Stimulated activated CD4-positive, alpha-beta T cell treated with anti-CD3 and anti-CD28 coated beads, Interleukin-1b, Interleukin-23, amount 100 ng/mL, for 48 hours (primary cell): ENCODE measurements at regions not wholly inside any gene's neighbourhood (a gene's known extent, or its start where the extent isn't known, plus 50 kb on each side); places are given as distances from the start of the nearest gene placed in this dataset.
"Not testable (repeated sequence)": the region's sequence is repeated elsewhere in the genome, so short reads cannot be mapped to it uniquely, and the experiment has no call there.

Experiments used
- DNase-seq: peaks from one replicate; pipeline ENCODE4 v3.0.0-alpha.2; 2020

GRCh38 chr5:136738829-136739228, 373.5 kb upstream of the TRPC7 start:
- no peak for DNase-seq

DNA sequence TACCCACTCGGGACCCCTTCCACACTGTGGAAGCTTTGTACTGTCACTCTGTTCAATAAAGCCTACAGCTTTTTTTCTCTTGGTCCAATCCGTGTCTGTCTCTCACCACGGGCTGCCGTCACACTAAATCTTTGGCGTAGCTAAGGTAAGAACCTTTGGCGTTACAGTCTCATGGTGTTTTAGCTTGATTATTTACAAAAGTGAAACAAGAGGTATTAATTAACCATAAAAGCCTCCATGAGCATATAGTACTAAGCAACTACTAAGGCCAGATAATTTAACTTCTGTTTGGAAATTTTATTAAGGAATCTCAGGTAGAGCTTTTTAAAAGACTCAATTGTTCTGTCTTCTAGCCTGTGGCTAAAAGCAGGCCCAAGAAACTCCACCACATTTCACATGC, 370.7 kb upstream of the TRPC7 start:
- no peak for DNase-seq

DNA sequence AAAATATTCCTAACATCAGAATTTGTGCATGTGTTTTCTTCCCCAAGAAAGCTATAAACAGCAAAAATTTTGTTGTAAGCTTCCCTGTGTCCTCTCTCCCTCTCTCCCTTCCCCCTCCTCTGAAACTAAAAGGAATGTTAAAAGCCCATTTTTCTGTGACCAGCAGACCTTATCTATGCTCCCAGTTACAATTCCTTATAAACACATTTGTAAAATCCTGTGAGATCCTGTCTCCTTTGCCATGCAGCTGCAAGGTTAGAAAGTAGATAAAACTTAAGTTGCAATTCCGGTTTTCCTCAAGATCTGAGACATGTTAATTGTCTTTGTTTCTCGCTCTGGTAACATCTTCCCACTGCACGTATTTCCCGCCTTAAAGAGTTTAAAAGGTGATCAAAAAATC, 370.3 kb upstream of the TRPC7 start:
- not testable (repeated sequence) for DNase-seq

DNA sequence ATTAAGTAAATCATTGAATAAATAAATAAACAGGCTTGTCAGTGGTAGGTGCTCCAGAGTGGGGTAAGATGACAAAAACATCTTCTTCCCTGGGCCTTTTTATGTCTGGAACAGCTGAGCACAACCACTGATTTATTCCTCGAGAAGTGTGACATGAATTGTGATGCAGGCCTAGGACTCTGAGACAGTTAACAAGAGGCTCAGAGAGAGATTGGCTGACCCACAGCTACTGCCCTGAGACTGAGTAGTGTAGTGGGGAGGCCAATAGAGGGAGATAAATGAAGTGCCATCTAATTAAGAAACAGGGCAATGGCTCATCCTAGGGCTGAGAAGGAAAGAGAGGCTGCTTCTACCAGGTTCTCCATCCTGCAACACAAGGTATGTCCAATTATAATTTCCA, 369.3 kb upstream of the TRPC7 start:
- no peak for DNase-seq

DNA sequence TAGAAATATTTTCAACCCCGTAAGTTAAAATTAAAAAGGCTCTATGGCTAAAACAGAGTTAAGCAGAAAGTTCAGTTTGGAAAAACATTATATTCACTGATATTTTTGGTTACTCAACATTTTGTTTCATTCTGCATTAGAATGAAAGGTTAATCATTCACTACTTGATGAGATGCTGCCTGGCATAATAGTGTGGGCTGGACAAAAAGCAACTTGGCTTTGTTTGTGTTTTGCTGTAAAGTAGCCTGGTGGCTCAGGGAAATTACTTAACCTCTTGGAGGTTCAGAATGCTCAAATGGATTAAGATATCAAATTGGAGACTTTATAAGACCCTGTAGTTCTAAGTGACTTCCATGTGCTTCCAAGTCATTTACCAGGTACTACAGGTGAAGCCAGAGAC, 367.4 kb upstream of the TRPC7 start:
- DNase-seq = no peak

DNA sequence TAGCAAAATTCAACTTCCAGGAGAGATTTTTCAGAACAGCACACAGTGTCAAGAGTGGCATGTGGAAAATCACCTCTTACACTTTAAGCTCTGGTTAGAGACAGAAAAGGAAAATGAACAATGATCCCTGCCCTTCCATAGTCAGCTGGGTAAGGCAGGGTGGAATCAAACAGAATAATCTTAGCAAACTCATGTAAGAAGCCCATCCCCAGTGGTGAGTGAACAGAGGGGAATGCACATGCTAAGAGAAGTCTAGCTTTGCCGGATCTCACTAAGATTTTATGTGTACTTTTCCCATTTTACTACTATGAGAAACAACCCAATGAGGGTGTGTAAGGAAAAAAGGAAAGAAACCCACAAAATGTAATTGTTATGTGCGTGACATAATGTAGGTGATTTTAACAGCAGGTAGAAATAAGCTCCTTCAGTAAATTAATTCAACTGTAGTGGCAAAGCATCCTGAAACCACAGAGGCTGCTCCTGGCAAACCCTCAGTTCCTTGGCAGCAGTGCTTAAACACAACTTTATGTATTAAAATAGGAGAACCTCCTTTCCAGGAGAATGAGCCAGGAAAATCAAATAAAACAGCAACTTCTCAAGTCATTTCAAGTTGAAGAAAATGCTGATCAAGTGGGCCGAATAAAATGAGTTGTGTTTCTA, 366.0 kb upstream of the TRPC7 start:
- DNase-seq = no peak

- DNase-seq = no peak
Measured at GRCh38 chr5:136730426-136730825, 365.1 kb upstream of the TRPC7 start.

DNA sequence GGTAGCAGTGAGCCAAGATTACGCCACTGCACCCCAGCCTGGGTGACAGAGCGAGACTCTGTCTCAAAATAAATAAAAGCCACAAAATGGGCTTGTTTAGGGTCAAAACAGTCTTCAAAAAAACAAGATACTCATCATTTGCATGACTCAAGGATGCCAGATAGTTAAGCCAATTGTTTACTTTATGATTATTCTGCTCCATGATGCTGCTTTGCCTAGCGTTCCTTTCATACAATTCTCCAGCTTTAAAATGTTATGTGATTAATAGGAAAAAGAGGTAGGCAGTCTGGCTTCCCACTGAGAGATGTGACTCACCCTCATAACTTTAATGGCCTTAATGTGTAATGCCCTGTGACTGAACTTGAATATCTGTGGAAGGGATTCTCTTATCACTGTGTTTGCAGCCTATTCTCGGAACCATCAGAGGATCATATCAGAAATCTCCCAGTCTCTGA, 364.6 kb upstream of the TRPC7 start:
- no peak for DNase-seq

- no peak for DNase-seq
Measured at GRCh38 chr5:136726506-136726905, 361.2 kb upstream of the TRPC7 start.

DNA sequence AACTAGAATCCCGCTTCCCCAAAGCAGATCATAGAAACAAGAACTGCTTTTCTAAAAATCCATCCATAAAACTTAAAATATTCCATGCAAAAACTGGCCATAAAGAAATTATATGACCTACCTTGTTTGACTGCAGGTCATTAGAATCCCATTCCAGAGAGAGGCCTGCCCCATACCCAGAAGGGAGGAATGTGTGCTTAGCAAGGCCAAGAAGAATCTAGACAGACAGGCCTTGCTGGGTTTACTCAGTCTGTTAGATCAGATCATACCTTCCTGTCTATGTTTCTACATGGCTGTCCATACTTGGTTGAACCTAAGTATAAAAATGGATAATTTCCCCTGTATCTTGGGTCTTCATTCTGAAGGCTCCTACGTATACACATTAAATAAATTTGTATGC, 358.8 kb upstream of the TRPC7 start:
- DNase-seq = no peak

- no peak for DNase-seq
Measured at GRCh38 chr5:136722581-136722980, 357.2 kb upstream of the TRPC7 start.

- DNase-seq = no peak
Measured at GRCh38 chr5:136722086-136722485, 356.7 kb upstream of the TRPC7 start.

DNA sequence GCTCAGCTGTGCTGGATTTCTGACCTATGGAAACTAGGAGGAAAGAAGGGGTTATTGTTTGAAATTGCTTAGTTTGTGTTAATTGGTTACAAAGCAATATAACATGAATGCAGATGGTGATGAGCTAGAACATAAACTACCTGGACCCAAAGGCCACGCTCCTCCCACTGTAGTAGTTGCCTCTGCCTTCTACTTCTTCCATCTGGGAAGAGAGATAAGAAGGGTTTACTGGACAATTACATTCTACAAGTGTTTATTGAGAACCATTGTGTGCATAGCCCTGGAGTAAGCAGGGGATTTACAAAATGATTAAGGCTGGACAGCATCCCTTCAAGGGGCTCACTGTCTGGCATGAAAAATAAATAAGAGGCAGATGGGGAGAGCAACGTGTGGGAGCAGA, 355.3 kb upstream of the TRPC7 start:
- no peak for DNase-seq

DNA sequence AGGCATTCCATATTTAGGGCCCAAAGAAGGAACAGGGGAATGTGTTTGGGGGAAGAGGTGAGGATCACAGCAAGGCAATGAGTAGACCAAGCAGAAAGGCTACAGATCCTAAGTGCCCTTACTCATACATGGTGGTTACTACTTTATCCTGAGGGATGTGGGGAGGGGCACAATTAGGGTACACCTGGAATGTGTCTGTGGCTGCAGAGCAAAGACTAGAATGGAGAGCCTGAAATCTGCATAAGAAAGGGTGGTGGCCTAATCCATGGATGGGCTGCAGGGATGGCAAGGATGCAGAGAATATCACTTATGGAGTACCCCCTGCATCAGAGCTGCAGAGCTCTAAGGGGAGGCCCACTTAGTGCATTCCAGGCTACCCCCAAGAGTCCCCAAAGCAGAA, 352.6 kb upstream of the TRPC7 start:
- no peak for DNase-seq

- DNase-seq = no peak
Measured at GRCh38 chr5:136714286-136714685, 348.9 kb upstream of the TRPC7 start.

DNA sequence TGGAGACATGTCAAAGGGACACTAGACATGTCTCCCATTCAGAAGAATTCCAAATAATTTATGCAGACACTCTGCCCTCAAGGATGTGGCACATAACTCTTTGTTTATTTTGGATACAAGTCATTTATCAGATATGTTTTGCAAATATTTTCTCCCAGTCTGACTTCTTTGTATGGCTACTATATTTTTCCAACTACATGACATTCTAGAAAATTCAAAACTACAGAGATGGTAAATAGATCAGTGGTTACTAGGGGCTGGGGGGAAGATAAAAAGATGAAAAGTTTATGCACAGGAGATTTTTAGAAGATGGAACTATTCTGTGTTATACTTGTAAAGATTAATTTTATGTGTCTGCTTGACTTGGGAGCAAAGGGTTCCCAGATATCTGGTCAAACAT, 347.3 kb upstream of the TRPC7 start:
- no peak for DNase-seq

DNA sequence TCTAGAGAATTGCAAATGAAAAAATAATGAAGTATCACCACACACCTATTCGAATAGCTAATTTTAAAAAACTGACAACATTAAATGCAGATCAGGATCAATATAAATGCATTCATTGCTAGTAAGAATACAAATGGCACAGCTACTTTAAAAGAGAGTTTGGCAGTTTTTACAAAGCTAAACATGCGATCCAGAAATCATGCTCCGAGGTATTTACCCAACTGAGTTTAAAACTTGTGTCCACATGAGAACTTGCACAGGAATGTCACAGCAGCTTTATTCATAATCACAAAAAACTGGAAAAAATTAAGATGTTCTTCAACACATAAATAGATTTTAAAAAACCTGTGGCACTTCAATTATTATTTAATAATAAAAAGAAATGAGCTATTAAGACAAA, 345.5 kb upstream of the TRPC7 start:
- no peak for DNase-seq

- no peak for DNase-seq
Measured at GRCh38 chr5:136703706-136704105, 338.4 kb upstream of the TRPC7 start.

DNA sequence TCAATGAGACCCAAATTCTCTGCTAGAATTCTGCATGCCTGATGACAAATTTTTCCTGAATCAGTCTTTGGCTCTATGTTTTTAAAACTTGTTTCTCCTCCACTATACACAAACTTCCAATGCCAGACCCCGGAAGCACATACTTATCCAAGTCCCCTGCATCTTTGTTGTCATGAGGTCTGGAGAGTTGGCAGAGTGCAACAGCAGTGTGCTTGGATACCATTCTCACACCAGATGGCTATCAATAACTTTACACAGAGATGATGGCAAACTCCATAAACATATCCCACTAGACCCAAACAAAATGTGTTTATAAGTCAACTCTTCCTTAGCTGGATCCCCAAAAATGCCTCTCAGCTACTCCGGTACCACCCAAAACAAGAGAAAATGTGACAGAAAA, 337.7 kb upstream of the TRPC7 start:
- no peak for DNase-seq

DNA sequence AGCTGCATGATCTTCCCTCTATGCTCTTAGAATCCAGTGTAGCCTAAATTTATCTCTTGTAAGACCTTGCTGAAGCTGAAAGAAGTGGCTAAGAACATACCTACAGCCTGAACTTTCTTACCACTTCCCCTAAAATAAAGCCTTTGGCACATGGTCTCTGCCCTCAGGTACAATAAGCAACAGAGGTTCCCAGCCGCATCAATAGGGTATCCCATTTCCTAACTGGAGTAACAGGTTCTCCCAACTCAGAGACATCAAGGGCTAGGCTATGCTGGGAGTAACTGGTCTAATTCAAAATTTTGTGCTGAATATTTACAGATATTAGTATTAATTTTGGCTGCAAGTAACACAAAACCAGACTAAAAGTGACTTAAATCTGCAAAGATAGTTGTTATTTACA, 335.8 kb upstream of the TRPC7 start:
- no peak for DNase-seq

GRCh38 chr5:136699651-136700050, 334.3 kb upstream of the TRPC7 start:
- DNase-seq = no peak

DNA sequence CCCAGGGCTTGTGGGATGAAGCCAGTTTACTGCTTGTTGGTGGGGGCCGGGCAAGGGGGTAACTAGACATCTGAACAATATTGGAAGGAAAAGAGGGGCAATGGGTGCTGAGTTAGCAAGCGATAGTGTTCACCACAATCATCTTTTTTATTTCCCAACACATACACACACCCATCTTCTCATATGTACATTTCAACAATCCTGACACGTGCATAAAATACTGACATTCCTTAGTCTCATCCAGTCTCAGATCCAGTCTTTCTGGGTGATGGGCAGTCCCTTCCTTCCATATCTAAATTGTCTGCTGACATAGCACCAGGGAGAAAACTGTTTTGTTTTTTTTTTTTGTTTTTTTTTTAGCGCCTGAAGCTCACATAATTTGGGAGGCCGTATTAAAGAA, 333.6 kb upstream of the TRPC7 start:
- no peak for DNase-seq

DNA sequence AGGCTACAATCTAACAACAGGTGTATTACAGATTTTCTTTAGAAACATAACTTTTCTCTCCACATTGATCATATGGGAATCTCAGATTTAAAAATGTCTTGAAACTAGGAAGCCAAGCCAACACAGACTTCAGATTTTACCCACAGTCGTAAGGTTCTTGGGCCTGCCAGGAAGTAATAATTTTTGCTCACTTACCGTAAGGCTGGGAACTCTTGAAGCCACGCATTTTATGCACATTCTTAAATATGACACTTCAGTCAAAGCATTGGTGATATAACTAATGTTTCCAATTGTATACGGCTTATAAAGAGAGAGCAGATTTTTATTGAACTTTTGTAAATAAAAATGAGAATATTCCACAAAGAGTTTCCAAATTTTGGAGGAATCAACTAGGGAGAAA, 328.9 kb upstream of the TRPC7 start:
- no peak for DNase-seq

GRCh38 chr5:136689552-136689951, 324.2 kb upstream of the TRPC7 start:
- no peak for DNase-seq

DNA sequence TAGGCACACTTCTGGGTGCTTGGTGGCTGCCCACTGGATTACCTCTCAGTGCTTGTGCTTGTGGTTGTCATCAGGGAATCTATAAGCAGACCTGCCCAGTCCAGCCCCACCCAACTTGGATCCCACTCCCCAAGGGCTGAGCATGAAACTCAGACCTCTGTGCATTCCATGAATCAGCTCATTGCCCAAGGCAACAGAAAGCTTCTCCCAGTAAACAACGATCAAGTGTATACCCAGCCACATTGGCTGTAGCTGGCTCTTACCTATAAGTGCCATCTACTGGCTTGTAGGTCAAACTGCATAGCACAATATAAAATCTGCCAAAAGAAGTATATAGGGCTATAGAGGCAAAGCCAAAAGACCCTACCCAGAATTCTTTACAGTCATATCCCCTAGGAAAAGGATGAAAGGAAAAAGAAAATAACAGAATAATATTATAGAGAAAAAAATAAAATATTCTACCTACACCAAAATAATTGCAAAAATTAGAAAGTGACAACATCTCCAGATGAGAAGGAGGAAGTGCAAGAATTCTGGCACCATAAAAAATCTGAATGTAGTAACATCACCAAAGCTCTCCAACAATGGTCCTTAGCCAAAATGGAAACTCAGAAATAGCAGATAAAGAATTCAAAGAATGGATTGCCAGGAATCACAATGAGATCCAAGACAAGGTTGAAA, 321.0 kb upstream of the TRPC7 start:
- no peak for DNase-seq
